Dendritic cell treated with granulocyte-macrophage colony-stimulating factor and Interleukin-4, amounts not matched to agents 40 ng/mL and 50 ng/mL, for 4 days (primary cell): ENCODE measurements at regions not wholly inside any gene's neighbourhood (a gene's known extent, or its start where the extent isn't known, plus 50 kb on each side); places are given as distances from the start of the nearest gene placed in this dataset.

Experiments used
- H3K27ac Mint-ChIP-seq: one replicate; pipeline ENCODE4 v1.8.0; 2022; ENCODE audit warnings: mild to moderate bottlenecking, mixed read lengths
- H3K27me3 Mint-ChIP-seq: one replicate; pipeline ENCODE4 v1.8.0; 2022; ENCODE audit warnings: mild to moderate bottlenecking, mixed read lengths
- H3K36me3 Mint-ChIP-seq: one replicate; pipeline ENCODE4 v1.8.0; 2022; ENCODE audit warnings: low read depth, mixed read lengths
- H3K4me1 Mint-ChIP-seq: one replicate; pipeline ENCODE4 v1.8.0; 2022; ENCODE audit warnings: low read depth, mixed read lengths
- H3K4me3 Mint-ChIP-seq: one replicate; pipeline ENCODE4 v1.8.0; 2022; ENCODE audit warnings: mild to moderate bottlenecking, moderate library complexity, mixed read lengths
- H3K9me3 Mint-ChIP-seq: one replicate; pipeline ENCODE4 v1.8.0; 2022; ENCODE audit warnings: mixed read lengths
- intact Hi-C: fragments of 100-400 bp; cut with micrococcal nuclease; formaldehyde crosslinking; loops from one replicate; pipeline ENCODE4 v1.15.0; 2022

DNA sequence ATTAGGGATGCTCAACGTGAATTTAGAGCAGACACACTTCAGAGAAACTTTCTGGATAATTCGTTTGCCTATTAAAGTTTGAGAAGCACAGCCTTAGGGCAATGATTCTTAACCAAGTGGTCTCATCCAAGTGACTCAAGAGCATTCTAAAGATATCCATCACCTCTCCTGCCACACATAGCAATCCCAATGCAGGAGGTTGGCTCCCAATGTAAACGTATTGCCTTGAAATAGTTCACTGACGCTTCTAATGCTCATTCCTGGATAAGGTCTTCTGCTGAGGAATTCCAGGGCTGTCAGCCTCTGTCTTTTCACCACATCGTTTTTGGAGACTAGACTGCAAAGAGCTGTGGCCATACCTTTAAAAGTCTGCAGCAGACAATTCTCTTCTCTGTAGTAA lies 279.8 kb upstream of the DACH1 start:
- no peak overlapping the region for H3K27ac Mint-ChIP-seq
- H3K27me3 Mint-ChIP-seq, result no peaks in the 10 kb centered on the region
- no peaks in the 10 kb centered on the region for H3K4me1 Mint-ChIP-seq
- peaks cover 17% of the 10 kb centered on the region for H3K9me3 Mint-ChIP-seq
- H3K4me3 Mint-ChIP-seq, result no peak overlapping the region
- H3K36me3 Mint-ChIP-seq, result no peaks in the 10 kb centered on the region
- intact Hi-C loops, result no loop called here

DNA sequence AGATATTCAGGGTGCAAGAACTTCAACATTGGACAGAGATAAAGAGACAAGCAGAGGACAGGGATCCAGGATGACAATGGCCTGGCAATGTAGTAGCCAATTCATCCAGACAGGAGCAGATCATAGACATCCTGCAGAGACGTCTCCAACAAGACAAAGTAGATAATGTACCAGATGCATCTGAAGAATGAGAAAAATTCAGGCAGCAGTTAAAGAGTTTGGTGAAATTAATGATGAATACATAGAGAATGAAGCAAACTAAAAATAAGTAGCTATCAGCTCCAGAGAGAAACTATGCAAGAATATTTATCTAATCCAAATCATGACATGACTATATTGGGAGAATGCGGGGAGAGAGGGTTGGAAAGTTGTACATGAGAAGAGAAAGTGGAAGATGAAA lies 278.4 kb upstream of the DACH1 start:
- H3K4me1 Mint-ChIP-seq, result no peaks in the 10 kb centered on the region
- H3K27me3 Mint-ChIP-seq, result no peaks in the 10 kb centered on the region
- H3K4me3 Mint-ChIP-seq, result no peak overlapping the region
- peaks cover 9% of the 10 kb centered on the region for H3K9me3 Mint-ChIP-seq
- H3K27ac Mint-ChIP-seq, result no peak overlapping the region
- intact Hi-C loops, result no loop called here
- H3K36me3 Mint-ChIP-seq, result no peaks in the 10 kb centered on the region

GRCh38 chr13:72144636-72145035 lies 277.6 kb upstream of the DACH1 start:
- no peaks in the 10 kb centered on the region for H3K27me3 Mint-ChIP-seq
- H3K9me3 Mint-ChIP-seq, result peaks cover 3% of the 10 kb centered on the region
- H3K36me3 Mint-ChIP-seq, result no peaks in the 10 kb centered on the region
- H3K27ac Mint-ChIP-seq, result no peak overlapping the region
- intact Hi-C loops, result no loop called here
- no peaks in the 10 kb centered on the region for H3K4me1 Mint-ChIP-seq
- H3K4me3 Mint-ChIP-seq, result no peak overlapping the region

DNA sequence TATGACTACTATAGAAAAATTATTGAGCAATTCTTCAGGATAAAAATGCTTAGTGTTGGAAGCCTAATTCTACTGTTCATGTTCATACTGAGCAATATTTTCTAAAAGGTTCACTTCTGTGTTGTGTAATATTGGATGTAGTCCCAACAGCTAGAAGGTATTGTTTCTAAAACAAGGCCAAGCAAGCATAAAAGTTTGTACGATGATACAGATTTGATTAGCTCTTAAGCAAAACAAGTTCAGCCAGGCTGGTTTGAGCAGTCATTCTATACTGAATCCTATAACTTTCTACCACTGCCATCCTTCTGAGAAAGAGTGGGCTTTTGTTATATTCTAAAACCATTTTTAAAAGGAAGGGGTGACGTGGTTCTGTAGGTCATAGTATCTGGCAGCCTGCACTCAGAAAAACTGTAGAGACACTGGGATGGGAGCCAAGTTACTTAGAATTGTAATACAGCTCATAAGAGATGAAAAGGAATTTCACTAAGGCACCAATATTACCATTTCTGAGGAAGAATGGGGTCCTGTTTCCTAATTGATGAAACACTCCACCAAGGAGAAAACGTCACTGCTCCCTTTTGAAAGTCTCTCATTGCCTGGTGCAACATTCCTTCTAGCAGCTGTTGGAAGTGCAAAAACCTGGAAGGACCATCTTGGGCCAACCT lies 275.0 kb upstream of the DACH1 start:
- H3K9me3 Mint-ChIP-seq, result no peaks in the 10 kb centered on the region
- no peaks in the 10 kb centered on the region for H3K36me3 Mint-ChIP-seq
- no peak overlapping the region for H3K27ac Mint-ChIP-seq

GRCh38 chr13:72139192-72139591 lies 272.2 kb upstream of the DACH1 start:
- Mint-ChIP-seq H3K27ac (no peak overlapping the region), H3K4me1 (no peaks in the 10 kb centered on the region), H3K36me3 (no peaks in the 10 kb centered on the region), H3K9me3 (no peaks in the 10 kb centered on the region), H3K4me3 (no peak overlapping the region), H3K27me3 (no peaks in the 10 kb centered on the region)
- intact Hi-C loops, result no loop called here

More for the DNA sequence above, 275.0 kb upstream of the DACH1 start:
- no peaks in the 10 kb centered on the region for H3K27me3 Mint-ChIP-seq
- no peaks in the 10 kb centered on the region for H3K4me1 Mint-ChIP-seq
- intact Hi-C loops, result no loop called here
- H3K4me3 Mint-ChIP-seq, result no peak overlapping the region

- Mint-ChIP-seq H3K27ac (no peak overlapping the region), H3K4me3 (no peak overlapping the region), H3K4me1 (no peaks in the 10 kb centered on the region), H3K9me3 (peaks cover 7% of the 10 kb centered on the region), H3K36me3 (no peaks in the 10 kb centered on the region), H3K27me3 (no peaks in the 10 kb centered on the region)
- intact Hi-C loops, result no loop called here
Observed at GRCh38 chr13:72132075-72132474, 265.1 kb upstream of the DACH1 start.

DNA sequence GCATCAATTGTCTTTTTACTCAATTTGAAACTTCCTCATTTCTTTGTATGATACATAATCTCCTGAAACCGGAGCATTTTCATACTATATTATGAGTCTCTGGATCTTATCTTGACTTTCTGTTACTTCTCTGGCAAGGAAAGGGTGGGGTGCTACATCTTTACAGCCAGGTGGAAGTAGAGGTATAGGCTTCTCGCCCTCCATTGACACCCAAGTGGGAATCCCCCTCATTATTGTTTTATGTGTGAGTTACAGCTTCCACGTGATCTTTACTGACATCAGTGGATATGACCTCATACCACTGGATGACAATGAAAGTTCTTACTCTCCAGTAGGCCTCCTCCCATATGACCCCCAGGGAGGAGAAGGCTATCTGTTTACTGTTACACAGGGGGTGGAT lies 262.1 kb upstream of the DACH1 start:
- intact Hi-C loops, result no loop called here
- Mint-ChIP-seq H3K27me3 (no peaks in the 10 kb centered on the region), H3K27ac (no peak overlapping the region), H3K9me3 (peaks cover 7% of the 10 kb centered on the region), H3K4me3 (no peak overlapping the region), H3K4me1 (no peaks in the 10 kb centered on the region), H3K36me3 (no peaks in the 10 kb centered on the region)

- H3K9me3 Mint-ChIP-seq, result peaks cover 7% of the 10 kb centered on the region
- no peaks in the 10 kb centered on the region for H3K27me3 Mint-ChIP-seq
- no peaks in the 10 kb centered on the region for H3K4me1 Mint-ChIP-seq
- no peaks in the 10 kb centered on the region for H3K36me3 Mint-ChIP-seq
- H3K4me3 Mint-ChIP-seq, result no peak overlapping the region
- H3K27ac Mint-ChIP-seq, result no peak overlapping the region
- intact Hi-C loops, result no loop called here
Observed at GRCh38 chr13:72127031-72127430, 260.0 kb upstream of the DACH1 start.

DNA sequence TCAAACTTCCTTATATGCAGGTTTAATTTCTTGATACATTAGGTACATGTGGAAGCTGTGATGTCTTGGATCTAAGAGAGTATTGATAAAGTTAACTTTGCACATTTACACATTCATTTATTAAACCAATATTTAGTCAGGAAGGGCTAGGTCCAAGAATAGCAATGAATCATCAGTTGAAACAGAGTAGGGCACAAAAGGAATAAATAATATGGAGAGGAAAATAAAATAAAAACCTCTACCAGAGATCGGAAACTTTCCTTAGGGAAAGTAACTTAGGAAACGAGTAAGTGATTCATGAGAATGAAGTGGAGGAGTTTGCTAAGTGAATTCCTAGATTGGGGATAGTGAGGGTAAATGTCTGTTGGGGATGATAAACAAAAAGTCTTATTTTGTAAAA lies 259.4 kb upstream of the DACH1 start:
- intact Hi-C loops, result no loop called here
- Mint-ChIP-seq H3K4me3 (no peak overlapping the region), H3K4me1 (no peaks in the 10 kb centered on the region), H3K27me3 (no peaks in the 10 kb centered on the region), H3K27ac (no peak overlapping the region), H3K36me3 (no peaks in the 10 kb centered on the region), H3K9me3 (peaks cover 7% of the 10 kb centered on the region)

DNA sequence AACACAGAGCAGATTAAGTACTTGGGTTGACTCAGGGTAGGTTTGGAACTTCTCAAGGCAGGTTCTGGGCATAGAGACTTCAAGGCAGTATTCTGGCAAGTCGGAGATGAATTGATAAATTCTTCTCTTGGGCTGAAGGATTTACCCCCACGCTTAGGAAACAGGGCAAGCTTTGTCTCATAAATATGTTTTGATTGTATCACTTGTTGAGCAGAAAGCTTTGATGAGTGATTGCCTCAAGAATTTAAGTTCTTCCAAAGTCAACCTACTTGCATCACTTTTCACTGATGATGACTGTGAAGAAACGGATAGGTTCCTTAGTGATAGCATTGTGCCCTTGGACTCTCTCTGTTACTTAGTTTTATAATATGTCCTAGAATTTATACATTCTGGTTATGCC lies 258.6 kb upstream of the DACH1 start:
- Mint-ChIP-seq H3K27ac (no peak overlapping the region), H3K9me3 (peaks cover under 1% of the 10 kb centered on the region), H3K4me1 (no peaks in the 10 kb centered on the region), H3K27me3 (no peaks in the 10 kb centered on the region), H3K4me3 (no peak overlapping the region), H3K36me3 (no peaks in the 10 kb centered on the region)
- intact Hi-C loops, result no loop called here

- no peak overlapping the region for H3K4me3 Mint-ChIP-seq
- no peaks in the 10 kb centered on the region for H3K9me3 Mint-ChIP-seq
- no peaks in the 10 kb centered on the region for H3K4me1 Mint-ChIP-seq
- H3K36me3 Mint-ChIP-seq, result no peaks in the 10 kb centered on the region
- intact Hi-C loops, result no loop called here
- no peak overlapping the region for H3K27ac Mint-ChIP-seq
- no peaks in the 10 kb centered on the region for H3K27me3 Mint-ChIP-seq
Observed at GRCh38 chr13:72122661-72123255, 255.8 kb upstream of the DACH1 start.

DNA sequence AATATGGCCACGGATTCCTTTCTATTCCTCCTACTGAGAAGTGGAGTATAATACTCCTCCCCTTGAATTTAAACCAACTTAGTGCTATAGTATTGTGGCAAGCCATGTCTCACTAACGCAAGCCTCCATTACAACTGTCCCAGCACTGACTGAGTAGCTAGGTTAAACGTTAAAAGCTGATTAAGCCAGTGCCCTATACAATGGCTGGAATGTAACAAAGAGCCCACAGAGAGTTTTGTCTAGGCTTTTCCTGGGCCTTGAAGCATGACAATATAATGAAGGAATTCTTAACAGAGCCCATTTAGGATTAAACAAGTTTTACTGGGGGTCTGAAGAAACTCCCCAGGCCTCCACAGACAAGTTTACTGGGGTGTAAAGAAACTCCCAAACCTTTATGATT lies 254.5 kb upstream of the DACH1 start:
- Mint-ChIP-seq H3K4me1 (no peaks in the 10 kb centered on the region), H3K27me3 (no peaks in the 10 kb centered on the region), H3K4me3 (no peak overlapping the region), H3K36me3 (no peaks in the 10 kb centered on the region), H3K9me3 (no peaks in the 10 kb centered on the region), H3K27ac (no peak overlapping the region)
- intact Hi-C loops, result no loop called here

- H3K27ac Mint-ChIP-seq, result no peak overlapping the region
- intact Hi-C loops, result no loop called here
- no peaks in the 10 kb centered on the region for H3K27me3 Mint-ChIP-seq
- H3K9me3 Mint-ChIP-seq, result peaks cover 6% of the 10 kb centered on the region
- no peaks in the 10 kb centered on the region for H3K4me1 Mint-ChIP-seq
- H3K36me3 Mint-ChIP-seq, result no peaks in the 10 kb centered on the region
- no peak overlapping the region for H3K4me3 Mint-ChIP-seq
Observed at GRCh38 chr13:72120632-72121031, 253.6 kb upstream of the DACH1 start.

DNA sequence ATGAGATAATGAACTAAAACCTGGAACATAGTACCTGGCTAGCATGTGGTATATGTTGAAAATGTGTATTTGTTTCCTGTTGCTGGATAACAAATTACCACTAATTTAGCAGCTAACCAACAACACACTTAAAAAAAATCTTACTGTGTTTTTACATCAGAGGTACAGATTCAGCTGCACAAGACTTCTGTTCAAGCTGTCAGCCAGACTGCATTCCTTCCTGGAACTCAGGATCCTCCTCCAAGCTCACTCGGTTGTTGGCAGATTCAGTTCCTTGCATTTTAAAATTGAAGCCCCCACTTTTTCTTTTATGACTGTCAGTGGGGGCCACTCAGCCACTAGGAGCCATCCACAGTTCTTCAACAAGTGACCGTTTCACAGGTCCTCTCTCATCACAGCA lies 246.9 kb upstream of the DACH1 start:
- no peaks in the 10 kb centered on the region for H3K27me3 Mint-ChIP-seq
- intact Hi-C loops, result no loop called here
- H3K4me1 Mint-ChIP-seq, result no peaks in the 10 kb centered on the region
- peaks cover 16% of the 10 kb centered on the region for H3K9me3 Mint-ChIP-seq
- no peak overlapping the region for H3K4me3 Mint-ChIP-seq
- no peaks in the 10 kb centered on the region for H3K36me3 Mint-ChIP-seq
- H3K27ac Mint-ChIP-seq, result no peak overlapping the region

DNA sequence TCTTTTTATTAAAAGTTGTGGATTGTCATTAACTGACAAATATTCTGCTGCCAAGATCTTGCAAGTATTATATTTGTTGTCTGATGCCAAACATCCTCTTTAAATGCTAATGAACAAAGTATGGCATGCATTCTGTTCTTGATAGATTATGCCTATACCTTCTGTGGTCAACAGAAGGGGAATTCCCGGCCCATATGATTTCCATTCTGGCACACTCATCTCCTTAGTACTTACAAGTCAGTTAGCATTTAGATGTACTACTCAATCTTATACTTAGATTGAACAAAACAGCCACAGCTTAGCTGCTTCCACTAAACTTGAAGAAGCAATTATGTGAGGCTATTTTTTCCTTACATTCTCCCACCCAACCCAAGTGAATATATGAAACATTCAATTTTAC lies 246.1 kb upstream of the DACH1 start:
- H3K9me3 Mint-ChIP-seq, result peaks cover 16% of the 10 kb centered on the region
- no peaks in the 10 kb centered on the region for H3K4me1 Mint-ChIP-seq
- H3K27ac Mint-ChIP-seq, result no peak overlapping the region
- no peaks in the 10 kb centered on the region for H3K27me3 Mint-ChIP-seq
- intact Hi-C loops, result no loop called here
- H3K4me3 Mint-ChIP-seq, result no peak overlapping the region
- H3K36me3 Mint-ChIP-seq, result no peaks in the 10 kb centered on the region
